Loucy (cell line): ENCODE measurements at regions not wholly inside any gene's neighbourhood (a gene's known extent, or its start where the extent isn't known, plus 50 kb on each side); places are given as distances from the start of the nearest gene placed in this dataset.

ENCODE experiments used
- H2AFZ ChIP-seq: fragments of 200-600 bp; sonication (generic); 2 replicates; pipeline ENCODE4 v1.6.0; 2016; ENCODE audit warnings: antibody characterized with exemption, mild to moderate bottlenecking, low read length, moderate library complexity
- H3F3A ChIP-seq: fragments of 200-600 bp; 2 replicates; pipeline ENCODE4 v1.6.0; 2016; ENCODE audit warnings: antibody characterized with exemption, low read depth, mild to moderate bottlenecking
- H3K27me3 ChIP-seq: fragments of 200-600 bp; sonication (generic); 2 replicates; pipeline ENCODE4 v1.6.1; 2014; ENCODE audit warnings: low read length, mild to moderate bottlenecking; ENCODE audit not compliant: insufficient read depth, poor library complexity, severe bottlenecking
- H3K36me3 ChIP-seq: fragments of 200-600 bp; sonication (generic); 2 replicates; pipeline ENCODE4 v1.6.1; 2016; ENCODE audit warnings: low read length; ENCODE audit not compliant: insufficient read depth
- H3K4me1 ChIP-seq: fragments of 200-600 bp; sonication (generic); 2 replicates; pipeline ENCODE4 v1.5.1; 2014; ENCODE audit warnings: low read length, mild to moderate bottlenecking; ENCODE audit not compliant: insufficient read depth, poor library complexity, severe bottlenecking
- H3K4me2 ChIP-seq: fragments of 200-600 bp; sonication (generic); 2 replicates; pipeline ENCODE4 v1.6.0; 2014; ENCODE audit warnings: antibody characterized with exemption, low read length, low read depth, mild to moderate bottlenecking; ENCODE audit not compliant: poor library complexity, severe bottlenecking
- H3K4me3 ChIP-seq: fragments of 200-600 bp; sonication (generic); 2 replicates; pipeline ENCODE4 v1.5.1; 2014; ENCODE audit warnings: low read length, mild to moderate bottlenecking, mixed read lengths; ENCODE audit not compliant: poor library complexity, severe bottlenecking
- H3K79me2 ChIP-seq: fragments of 200-600 bp; sonication (generic); 2 replicates; pipeline ENCODE4 v1.6.1; 2014; ENCODE audit warnings: low read length; ENCODE audit not compliant: insufficient read depth
- H3K9ac ChIP-seq: fragments of 200-600 bp; sonication (generic); 2 replicates; pipeline ENCODE4 v1.6.0; 2014; ENCODE audit warnings: mild to moderate bottlenecking, low read depth, low read length, moderate library complexity; ENCODE audit not compliant: poor library complexity, severe bottlenecking
- H3K9me2 ChIP-seq: fragments of 200-600 bp; sonication (generic); replicated peaks from 2 replicates; pipeline ENCODE4 v1.6.1; 2016; ENCODE audit warnings: low read depth, low read length, mixed read lengths
- H3K9me3 ChIP-seq: fragments of 200-600 bp; sonication (generic); 2 replicates; pipeline ENCODE4 v1.6.1; 2014; ENCODE audit warnings: mild to moderate bottlenecking, antibody characterized with exemption, low read length, low read depth; ENCODE audit not compliant: insufficient read depth
- H4K20me1 ChIP-seq: fragments of 200-600 bp; sonication (generic); 2 replicates; pipeline ENCODE4 v1.6.0; 2014; ENCODE audit warnings: antibody characterized with exemption, low read length, mild to moderate bottlenecking; ENCODE audit not compliant: insufficient read depth, poor library complexity, severe bottlenecking
- CTCF ChIP-seq: fragments of 200-600 bp; sonication (generic); conservative IDR thresholded peaks from 2 replicates; pipeline ENCODE4 v1.5.1; 2014; ENCODE audit warnings: mild to moderate bottlenecking, antibody characterized with exemption, low read length
- EZH2phosphoT487 ChIP-seq: fragments of 200-600 bp; IDR thresholded peaks from 2 replicates; pipeline ENCODE4 v1.6.1; 2018; ENCODE audit warnings: antibody characterized with exemption, mild to moderate bottlenecking, moderate library complexity, borderline replicate concordance

- no peaks in the 10 kb centered on the region for H3K9me2 ChIP-seq
- no peak overlapping the region for H3K4me3 ChIP-seq
- H3K27me3 ChIP-seq: no peaks in the 10 kb centered on the region
- TF ChIP-seq CTCF: 0 out of 2 replicates have a peak, but pooled peaks have one; percentile 17
- no peak for TF ChIP-seq EZH2phosphoT487
- H3K9me3 ChIP-seq: no peaks in the 10 kb centered on the region
- H3K79me2 ChIP-seq: no peaks in the 10 kb centered on the region
- H3K9ac ChIP-seq: no peak overlapping the region
- H3K4me2 ChIP-seq: no peak overlapping the region
- H3F3A ChIP-seq: no peaks in the 10 kb centered on the region
- H3K36me3 ChIP-seq: no peaks in the 10 kb centered on the region
- no peak overlapping the region for H2AFZ ChIP-seq
- no peaks in the 10 kb centered on the region for H3K4me1 ChIP-seq
- no peaks in the 10 kb centered on the region for H4K20me1 ChIP-seq
Observed at GRCh38 chr1:234543442-234544086, 64.6 kb upstream of the TARBP1 start.

- H3K4me3 ChIP-seq: no peak overlapping the region
- no peaks in the 10 kb centered on the region for H3K9me3 ChIP-seq
- H3K79me2 ChIP-seq: no peaks in the 10 kb centered on the region
- no peaks in the 10 kb centered on the region for H3K27me3 ChIP-seq
- no peaks in the 10 kb centered on the region for H4K20me1 ChIP-seq
- H2AFZ ChIP-seq: no peak overlapping the region
- no peaks in the 10 kb centered on the region for H3K36me3 ChIP-seq
- H3K9me2 ChIP-seq: no peaks in the 10 kb centered on the region
- no peaks in the 10 kb centered on the region for H3F3A ChIP-seq
- no peak for TF ChIP-seq EZH2phosphoT487
- no peak for TF ChIP-seq CTCF
- H3K4me2 ChIP-seq: no peak overlapping the region
- no peak overlapping the region for H3K9ac ChIP-seq
- no peaks in the 10 kb centered on the region for H3K4me1 ChIP-seq
Observed at GRCh38 chr1:234542211-234542850, 63.4 kb upstream of the TARBP1 start.

GRCh38 chr1:234541286-234541975, 62.5 kb upstream of the TARBP1 start:
- Histone ChIP-seq H3K36me3 (no peaks in the 10 kb centered on the region), H2AFZ (no peak overlapping the region), H3K79me2 (no peaks in the 10 kb centered on the region), H3F3A (no peaks in the 10 kb centered on the region), H3K4me3 (no peak overlapping the region), H3K27me3 (no peaks in the 10 kb centered on the region), H3K4me2 (no peak overlapping the region), H3K4me1 (no peaks in the 10 kb centered on the region), H3K9me3 (no peaks in the 10 kb centered on the region), H4K20me1 (no peaks in the 10 kb centered on the region), H3K9ac (no peak overlapping the region), H3K9me2 (no peaks in the 10 kb centered on the region)
- TF ChIP-seq CTCF (no peak), EZH2phosphoT487 (no peak)
